Kasumi-1 (cell line): ENCODE measurements at regions not wholly inside any gene's neighbourhood (a gene's known extent, or its start where the extent isn't known, plus 50 kb on each side); places are given as distances from the start of the nearest gene placed in this dataset.
"Not testable (repeated sequence)": the region's sequence is repeated elsewhere in the genome, so short reads cannot be mapped to it uniquely, and the experiment has no call there.

ENCODE experiments used
- DNase-seq, 2 experiments: peaks; one replicate each; lab custom pipeline; 2025; lab: John Stamatoyannopoulos, UW

DNA sequence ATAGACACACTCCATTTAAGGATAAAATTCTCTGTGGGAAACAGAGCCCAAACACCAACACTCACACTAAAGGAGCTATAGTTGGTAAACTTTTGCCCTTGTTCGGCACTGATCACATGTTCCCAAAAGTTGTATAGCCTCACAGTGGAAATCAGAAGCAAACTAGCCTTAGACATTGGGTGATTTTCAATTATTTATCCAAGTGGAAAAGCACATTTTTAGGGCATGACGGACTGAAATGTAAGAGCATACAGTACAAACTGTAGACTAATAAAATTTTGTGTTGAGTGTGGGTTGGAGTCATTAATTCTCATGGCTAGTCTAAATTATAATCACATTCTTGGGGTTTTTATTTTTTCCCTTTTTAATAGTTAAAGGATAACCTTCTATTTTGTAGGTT is 202.4 kb downstream of the MOXD1 start:
- DNase-seq: no peak

DNA sequence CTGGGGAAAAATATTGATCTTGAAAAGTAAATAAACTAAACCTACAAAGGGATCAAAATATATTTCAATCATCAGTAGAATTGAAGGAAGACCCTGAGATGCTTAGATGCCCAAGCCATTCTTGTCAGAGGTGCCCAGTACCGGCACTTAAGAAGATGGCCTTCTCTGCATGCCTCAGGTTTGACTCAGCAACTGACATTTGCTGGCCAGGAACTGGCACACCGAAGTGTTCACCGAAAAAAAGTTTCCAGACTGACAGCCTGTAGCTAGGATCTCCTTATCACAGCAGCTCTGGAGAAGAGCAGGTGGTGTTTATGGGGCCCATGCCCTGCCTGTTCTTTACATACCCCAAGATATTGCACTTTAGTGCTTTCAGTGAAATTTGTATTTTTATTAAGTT is 203.2 kb downstream of the MOXD1 start:
- no peak for DNase-seq

DNA sequence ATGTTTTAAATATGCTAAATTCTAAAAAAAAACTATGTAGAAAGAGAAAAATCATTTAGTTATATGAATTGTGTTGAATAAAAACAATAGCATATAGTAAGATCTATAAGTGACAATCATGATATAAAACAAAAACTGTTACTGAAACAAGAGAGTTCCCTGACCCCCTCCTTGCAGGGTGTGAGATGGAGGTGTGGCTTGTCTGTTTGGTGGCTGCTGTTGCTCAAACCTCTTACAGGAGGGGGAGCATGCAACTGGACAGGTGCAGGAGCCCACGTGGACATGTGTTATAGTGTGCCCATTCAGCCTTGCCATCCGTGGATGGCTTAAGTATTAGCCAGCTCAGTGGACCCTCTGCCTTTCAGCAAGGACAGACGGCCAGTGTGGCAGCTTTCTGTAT is 206.7 kb downstream of the MOXD1 start:
- DNase-seq: no peak

DNA sequence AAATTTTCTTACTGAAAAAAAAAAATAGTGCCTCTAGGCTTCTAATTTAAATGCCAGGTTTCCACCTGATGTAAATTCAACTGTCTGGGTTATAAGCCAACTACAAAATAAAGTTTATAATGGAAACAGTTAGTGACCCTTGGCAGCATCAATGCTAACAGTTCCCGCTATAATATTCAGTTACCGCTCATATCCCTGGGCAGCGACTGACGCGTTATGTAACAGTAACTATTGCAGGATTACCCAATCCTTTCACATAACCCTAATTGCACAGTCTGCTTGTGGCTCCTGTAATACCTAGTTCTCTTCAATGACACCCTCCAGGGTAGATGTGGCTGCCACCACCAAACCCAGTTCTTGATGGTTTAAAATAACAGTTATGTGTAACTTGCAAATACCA is 208.6 kb downstream of the MOXD1 start:
- DNase-seq: no peak

DNA sequence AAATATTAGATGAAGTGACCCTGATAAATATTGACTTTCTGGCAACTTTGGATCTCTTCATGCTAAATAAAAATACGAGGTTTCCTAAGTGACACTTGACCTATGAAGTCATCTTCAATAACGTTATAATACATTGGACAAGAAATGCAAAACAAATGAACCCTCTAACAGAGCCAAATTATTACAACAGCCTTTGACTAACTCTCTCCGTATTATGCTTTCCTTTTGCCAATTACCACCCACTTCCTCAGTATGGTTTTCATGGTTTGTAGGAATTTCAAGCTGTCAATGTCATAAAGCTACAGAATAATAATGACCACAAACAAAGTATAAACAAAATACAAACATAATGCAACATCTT is 210.5 kb downstream of the MOXD1 start:
- DNase-seq: no peak

DNA sequence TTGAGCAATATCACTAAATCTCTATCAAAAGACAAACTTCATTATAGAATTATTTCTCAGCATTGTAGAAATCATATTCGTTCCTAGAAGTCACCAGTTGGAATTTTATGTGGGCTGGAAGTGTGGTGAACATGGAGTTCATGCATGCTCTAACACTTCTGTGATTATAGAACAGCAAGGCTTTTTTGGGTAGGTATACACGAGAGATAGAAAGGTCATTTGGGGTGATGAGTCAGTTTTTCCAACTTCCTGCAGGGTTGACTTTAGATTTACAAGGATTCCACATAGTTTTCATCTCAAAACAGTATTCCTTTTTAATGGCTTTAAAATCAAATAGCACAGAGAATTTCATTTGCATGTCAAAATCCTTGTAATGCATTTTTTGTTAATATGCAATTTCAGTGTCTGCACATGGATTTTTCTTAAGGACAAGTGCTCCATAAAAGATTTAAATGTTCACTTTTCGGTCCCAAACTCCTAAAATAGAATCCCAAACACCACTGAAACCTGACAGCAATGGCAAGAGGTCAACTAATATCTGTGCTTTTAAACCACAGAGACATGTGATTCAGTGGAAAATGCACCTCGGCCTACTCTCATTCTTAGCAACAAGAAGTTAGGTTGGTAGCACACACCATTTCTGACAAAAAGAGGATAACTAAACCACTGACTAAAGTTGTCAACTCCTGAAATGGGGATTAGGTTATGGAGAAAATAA is 211.0 kb downstream of the MOXD1 start:
- no peak for DNase-seq

DNA sequence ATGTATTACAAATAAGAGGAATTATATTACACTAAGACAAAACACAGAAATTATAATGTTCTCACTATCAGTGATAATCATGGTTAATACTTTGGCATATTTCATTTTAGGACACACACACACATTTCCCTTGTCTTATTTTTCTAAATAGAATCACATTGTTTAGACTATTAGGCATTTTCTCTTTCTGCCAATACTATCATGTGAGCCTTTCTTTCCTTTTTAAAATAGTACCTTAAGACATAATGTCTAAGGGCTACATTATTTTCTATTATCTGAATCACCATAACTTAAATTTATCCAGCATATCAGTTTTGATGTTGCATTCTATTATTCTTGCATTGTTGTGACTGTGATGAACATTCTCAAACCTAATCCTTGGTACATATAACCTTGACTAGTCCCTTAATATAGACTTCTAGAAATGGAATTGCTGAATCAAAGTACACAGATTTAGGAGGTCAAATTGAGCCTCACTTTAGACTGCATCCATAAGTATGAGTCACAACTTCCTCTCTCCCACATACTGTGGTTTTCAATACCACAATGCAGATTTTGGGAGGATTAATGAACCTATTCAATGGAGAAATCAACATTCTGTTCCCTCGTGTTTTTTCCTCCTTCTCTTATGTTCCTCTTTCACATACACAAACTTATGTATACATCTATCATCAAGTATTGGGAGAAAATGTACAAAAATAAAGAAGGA is 212.6 kb downstream of the MOXD1 start:
- peak in 1 of 2 experiments; percentile 12 for DNase-seq

DNA sequence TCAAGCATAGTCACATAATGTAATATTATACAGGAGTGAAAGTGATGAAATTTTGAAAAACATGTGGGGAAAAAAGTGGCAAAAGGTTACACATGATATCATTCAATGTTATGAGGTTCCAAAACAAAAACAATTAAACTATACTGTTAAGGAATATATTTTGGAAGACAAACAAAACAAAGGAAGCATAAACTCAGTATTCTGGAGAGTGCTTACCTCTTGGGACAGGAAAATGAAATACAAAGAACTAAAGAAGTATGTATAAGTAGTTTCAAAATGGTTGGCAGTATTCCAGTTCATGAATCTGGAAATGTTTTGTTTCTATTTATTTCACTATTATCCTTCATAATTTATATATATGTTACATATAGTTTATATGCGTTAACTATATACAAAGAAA is 213.5 kb downstream of the MOXD1 start:
- DNase-seq: no peak

DNA sequence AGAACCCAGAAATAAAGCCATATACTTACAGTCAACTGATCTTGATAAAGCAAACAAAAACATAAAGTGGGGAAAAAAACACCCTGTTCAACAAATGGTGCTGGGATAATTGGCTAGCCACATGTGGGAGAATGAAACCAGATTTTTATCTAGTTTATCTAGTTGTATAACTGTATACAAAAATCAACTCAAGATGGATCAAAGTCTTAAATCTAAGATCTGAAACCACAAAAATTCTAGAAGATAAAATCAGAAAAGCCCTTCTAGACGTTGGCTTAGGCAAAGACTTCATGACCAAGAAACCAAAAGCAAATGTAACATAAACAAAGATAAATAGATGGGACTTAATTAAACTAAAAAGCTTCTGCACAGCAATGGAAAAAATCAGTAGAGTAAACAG is 216.3 kb downstream of the MOXD1 start:
- DNase-seq: not testable (repeated sequence)

DNA sequence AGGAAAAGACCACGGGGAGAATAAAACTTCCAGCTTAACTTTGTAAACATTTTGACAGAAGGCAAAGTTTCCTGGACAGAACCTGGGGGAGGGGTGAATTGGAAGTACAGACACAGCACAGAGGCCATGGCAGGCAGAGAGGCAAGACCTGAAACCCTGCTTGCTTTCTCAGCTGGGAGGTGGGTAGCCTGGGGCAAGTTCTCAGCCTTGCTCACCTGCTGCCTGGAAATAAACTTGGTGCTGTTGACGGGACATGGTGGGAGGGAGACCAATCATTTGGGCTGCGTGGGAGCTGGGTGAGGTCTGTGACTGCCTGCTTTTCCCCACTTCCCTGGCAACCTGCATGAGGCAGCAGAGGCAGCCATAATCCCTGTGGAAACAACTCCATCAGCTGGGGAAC is 221.3 kb downstream of the MOXD1 start:
- DNase-seq: no peak

DNA sequence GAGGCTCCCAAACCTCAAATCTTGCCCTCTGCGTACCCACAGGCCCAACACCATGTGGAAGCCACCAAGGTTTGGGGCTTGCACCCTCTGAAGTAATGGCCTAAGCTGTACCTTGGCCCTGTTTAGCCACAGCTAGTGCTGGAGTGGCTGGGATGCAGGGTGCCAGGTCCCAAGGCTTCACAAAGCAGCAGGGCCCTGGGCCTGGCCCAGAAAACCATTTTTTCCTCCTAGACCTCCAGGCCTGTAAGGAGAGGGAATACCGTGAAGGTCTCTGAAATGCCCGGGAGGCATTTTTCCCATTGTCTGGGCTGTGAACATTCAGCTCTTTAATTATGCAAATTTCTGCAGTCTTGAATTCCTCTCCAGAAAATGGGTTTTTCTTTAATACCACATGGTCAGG is 223.7 kb upstream of the CCN2 start:
- no peak for DNase-seq

DNA sequence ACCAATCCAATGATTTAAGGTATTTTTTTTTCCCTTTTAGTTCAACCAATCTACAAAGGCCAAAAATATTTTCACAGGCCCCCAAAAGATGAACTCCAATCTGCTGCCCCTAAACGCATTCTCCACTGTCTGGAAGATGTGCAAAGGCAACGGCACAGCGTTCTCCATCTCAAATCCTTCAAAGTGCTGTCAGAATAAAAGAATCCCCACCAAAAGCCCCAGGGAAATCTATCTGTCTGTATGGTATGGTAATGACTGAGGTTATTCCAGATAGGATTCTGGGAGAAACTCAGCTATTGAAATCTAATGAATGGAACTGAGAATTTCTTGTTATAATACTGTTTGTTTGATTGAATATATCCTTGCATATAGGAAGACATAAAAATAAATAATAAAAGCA is 217.8 kb upstream of the CCN2 start:
- no peak for DNase-seq

DNA sequence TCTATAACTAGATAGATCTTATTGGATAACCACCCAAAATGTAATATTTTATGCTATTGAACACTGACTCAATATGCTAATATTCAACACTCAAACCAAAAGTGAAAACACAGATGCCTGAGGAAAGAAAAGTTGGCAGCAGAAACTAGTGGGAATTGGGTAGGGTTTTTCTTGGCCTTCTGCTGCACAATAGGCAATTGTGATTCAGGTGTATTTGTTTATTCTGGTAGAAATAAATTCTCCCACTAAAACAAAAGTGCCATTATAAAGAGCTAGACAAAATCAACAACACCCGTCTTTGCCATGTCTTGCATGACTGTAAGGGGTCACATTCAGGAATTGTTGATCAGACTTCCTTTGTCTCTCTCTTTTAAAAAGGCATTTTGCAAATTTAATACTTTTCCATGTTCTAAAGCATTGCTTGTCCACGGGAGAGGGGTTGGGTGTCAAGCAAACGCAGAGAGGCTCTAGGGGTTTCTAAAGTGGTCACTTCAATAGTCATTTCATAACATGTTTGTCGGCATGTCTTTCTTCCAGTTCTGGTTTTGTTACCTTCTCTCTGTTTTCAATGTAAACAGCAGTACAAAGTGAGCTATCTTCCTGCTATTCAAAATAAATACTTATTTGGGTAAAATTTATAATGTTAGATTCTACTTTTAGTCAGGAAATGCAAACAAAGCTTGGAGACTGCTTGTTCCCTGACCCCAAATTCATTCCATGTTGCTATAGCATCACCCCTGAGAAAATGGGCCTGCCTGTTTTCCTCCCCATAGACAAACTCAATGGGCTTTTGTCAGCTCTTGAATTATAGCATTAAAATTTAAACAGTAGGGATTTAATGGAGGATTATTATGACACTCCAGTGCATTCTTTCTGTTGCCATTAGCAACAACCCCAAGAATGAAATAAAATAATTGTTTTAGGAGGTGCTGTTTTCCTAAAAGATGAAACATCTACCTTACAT is 217.0 kb upstream of the CCN2 start:
- DNase-seq: no peak

DNA sequence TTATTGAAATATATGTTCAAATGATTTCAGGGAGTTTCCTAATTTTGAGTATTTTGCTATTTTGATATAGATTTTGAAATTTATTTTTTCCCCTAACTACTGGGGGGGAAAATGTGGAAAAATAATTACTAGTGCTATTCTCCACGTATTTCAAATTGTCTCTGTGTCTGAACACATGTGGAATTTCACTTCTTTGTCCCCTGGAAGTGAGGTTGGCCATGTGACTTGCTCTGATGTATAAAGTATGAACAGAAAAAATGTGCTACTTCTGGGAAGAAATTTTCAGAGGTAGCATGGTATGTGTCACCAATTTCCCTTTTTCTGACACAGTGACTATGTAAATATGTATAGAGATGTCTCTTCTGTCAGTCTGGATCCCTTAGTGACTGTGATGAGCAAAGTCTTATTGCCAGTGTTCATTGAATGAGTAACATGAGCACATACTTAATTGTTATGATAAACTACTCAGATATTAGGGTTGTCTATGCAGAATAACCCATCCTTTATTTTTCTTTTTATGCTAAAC is 215.4 kb upstream of the CCN2 start:
- DNase-seq: no peak

DNA sequence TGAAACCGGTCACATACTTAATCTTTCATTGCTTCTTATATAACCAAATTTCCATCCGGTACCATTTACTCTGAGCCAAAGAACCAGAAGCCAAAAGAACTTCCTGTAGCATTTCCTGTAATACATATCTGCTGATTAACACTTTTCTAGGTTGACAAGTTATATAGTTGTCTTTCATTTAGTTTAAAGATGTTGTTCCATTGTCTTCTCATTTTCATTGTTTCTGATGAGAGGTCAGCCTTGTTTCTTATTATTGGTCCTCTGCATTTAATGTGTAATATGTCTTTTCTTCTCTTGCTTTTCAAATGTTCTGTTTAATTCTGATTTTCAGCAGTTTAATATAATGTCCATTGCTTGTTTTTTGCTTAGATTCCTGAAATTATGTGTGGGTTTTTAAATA is 214.5 kb upstream of the CCN2 start:
- no peak for DNase-seq

DNA sequence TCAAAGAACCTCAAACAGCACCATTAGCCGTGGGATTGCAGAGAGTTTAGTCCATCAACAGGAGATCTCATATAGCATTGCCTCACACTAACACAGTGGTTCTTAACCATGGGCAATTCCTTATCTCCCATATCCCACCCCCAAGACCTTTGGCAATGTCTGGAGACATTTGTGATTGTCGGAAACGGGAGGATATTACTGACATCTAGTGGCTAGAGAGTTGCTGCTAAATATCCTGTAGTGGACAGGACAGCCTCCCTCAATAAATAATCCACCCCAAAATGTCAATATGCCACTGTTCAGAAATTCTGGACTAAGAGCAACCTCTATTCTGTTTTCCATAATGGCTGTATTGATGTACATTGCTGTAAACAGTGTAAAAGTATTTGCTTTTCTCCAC is 210.1 kb upstream of the CCN2 start:
- peak in 1 of 2 experiments; percentile 18 for DNase-seq

DNA sequence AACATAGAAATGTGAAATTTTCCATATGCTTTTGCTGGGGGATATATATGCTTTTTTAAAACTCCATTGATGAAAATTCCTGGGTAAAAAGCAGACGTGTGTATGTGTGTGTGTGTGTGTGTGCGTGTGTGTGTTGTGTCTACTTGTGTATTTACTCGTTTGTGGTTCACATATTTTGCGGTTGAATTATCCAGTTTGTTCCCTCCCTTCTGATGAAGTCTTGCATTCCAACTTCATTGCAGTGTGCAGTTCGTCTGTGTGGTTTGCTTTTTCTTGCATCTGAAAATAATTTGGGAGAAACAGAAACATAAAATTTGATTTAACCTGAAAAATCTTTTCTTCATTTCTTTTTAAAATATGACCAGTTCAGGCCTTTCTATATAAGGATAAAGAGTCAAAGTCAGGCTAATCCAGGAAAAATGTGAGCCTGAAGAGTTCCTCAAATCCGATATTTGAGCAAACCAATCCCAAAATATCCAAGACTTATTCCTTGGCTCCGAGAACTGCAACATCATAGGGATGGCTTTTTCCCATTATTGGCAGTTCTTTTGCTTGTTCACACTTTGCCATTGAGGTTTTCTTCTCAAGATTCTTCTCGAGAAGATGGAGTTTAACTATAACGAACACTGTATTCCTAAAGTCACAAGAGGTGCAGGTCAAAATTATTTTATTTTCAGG is 202.2 kb upstream of the CCN2 start:
- no peak for DNase-seq

DNA sequence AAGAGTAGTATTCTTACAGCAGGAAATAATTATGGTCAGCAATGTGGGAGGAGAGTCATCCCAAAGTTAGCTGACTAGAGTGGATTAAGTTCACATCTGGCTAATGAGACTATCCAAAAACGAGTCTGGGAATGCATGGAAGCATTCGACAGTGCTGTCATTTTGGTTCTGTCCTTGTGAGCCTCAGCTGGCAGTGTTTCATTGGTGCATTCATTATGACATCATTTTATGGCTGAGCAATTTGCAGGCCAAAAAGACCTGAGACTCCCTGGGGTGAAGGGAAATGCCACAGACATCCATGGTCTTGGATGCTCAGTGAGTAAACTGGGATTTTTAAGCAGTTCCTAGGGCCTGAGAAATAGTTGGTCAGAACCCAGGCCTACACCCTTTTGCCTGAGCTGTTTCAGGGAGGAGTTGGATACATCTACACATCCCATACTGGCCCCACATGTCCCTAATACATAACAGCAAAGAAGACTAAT is 196.4 kb upstream of the CCN2 start:
- no peak for DNase-seq

DNA sequence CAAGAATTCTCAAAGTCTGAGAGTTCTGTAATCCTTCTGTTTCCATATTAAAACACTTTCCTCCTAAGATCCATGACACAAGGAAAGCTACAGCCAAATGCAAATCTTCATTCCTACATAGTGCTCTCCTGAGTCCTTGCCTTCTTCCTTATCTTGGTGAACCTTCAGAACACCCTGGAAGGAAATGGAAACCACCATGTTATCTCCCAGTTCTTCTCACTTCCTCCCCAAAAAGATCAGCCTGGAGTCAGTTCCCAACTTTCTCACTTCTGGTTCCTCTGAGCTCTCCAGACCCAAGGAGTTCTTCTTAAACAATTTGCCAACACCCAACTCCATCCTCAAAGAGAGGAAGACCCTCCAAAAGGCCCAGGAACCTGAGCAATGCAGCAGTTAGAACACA is 193.3 kb upstream of the CCN2 start:
- DNase-seq: peak in 1 of 2 experiments; percentile 24

DNA sequence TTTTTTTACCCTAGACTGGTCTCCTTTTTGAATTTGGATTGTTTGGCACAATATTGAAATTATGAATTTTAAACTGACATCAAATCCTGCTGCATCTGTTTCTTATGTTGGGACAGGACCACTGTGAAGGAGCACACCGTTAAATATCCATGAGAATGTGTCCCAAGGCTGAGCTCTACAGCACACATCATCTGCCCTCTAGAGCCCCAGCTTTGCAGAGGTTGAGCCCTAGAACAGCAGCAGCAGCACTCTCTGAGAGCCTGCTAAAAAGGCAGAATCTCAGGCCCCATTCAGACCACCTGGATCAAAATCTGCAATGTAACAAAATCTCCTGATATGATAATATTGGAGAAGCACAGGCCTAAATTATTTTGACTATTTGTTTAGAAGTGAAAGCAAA is 192.1 kb upstream of the CCN2 start:
- DNase-seq: no peak

DNA sequence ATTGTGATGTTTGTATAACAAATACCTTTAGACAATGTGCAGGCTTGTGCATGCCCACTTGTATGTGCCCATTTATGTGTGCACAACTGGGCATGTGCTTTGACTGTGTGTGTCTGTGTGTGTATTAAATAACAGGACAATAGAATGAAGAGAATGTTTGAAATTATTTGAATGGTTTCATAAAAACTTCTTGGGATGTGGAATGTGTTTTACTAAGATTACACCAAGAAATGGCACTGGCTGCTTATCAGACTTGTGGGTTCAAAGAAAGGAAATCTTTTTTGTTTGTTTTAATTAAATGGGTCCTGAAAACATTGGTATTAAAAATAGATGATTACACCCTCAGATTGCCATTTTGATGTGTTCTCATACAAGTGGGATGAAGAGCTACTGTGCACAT is 191.6 kb upstream of the CCN2 start:
- no peak for DNase-seq

DNA sequence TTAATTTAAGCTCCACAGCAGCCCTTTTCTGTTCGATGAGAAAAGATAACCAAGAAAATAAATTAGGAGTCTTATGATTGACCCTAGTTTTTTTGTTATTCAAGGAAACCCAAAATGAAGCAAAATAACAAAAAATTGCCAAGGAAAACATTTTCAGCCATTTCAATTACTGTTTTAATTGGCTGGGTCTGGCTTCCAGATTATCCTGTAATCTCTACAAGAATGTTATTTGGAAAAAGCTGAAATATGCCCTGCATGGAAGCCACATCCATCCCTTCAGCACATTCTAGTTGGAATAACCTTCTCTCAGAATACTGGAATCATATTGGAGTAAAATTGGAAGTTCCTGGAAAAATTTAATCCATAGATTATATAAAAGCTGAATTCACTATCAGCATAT is 191.1 kb upstream of the CCN2 start:
- DNase-seq: no peak
